HG03095 (cell line): ENCODE measurements at regions not wholly inside any gene's neighbourhood (a gene's known extent, or its start where the extent isn't known, plus 50 kb on each side); places are given as distances from the start of the nearest gene placed in this dataset.

Experiments
- ATAC-seq: cut with Tn5 transposase; IDR thresholded peaks from one replicate; pipeline ENCODE4 v1.9.1; 2021; ENCODE audit warnings: moderate library complexity; ENCODE audit not compliant: unreplicated experiment

DNA sequence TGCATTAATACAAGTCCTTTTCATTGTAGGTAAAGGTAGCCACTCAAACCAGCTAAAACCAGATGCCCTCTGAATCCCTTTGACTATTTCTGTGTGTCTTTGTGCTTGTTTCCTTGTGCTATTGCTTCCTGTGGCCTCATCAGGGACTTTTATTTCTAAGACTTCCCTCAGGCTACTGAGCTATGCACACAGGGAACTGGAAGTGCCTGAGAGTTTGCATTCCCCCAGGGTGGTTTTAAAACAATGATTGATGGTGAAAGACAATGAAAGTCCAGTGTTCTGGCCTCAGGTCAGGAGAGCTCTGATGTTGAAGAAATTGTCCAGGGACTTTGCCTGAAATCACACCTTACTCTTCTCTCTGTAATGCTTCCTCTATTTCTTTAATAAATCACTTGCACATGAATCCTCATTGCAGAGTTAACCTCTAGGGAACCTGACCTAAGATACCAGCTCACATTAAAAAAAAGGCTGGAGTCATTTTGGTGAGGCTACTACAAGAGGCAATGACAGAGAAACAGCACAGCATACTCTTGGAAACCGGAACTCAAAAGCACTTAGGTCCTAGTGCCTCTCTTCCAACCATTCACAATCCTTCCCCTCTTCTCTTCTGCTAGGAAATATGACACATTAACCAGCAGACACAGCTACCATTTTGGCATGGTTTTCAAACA lies 158.1 kb upstream of the NREP start:
- ATAC-seq = no peak

DNA sequence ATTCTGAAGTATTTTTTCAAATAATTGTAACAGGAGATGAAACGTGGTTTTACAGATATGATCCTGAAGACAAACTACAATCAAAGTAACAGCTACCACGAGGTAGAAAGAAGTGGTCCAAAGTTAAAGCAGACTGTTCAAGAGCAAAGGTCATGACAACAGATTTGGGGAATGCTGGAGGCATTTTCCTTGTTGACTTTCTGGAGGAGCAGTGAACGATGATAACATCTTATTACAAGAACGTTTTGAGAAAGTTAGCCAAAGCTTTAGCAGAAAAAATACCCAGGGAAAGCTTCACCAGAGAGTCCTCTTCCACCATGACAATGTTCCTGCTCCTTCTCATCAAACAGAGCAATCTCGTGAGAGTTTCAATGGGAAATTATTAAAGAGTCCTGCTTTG lies 145.4 kb upstream of the NREP start:
- ATAC-seq = no peak

DNA sequence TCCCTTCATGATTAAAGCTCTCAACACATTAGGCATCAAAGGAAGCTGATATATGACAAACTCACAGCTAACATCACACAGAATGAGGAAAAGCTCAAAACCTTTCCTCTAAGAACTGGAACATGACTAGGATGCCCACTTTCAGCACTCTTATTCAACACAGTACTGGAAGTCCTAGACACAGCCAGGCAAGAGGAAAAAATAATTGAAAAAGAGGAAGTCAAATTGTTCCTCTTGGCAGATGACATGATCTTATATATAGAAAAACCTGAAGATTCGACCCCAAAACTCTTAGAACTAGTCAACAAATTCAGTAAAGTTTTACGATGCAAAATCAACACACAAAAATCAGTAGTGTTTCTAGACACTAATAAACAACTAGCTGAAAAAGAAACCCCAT lies 144.3 kb upstream of the NREP start:
- ATAC-seq = no peak

DNA sequence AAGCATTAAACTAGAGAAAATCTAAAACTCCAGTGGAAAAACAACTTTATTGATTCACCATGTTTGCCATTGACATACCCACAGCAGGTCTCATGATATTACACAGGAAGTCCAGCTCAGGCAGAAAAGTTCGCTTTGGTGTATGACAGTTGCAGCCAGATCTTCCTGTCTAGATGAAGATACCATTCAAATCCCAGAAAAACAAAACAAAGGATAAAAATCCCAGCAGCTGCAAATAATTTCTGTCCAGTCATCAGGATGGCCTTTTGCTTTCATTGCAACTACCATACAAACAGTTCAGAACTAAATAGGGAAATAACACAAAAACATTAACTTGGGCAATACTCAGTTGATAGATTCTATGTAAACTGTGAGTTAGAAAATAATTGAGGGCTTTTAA lies 136.0 kb upstream of the NREP start:
- ATAC-seq = no peak

DNA sequence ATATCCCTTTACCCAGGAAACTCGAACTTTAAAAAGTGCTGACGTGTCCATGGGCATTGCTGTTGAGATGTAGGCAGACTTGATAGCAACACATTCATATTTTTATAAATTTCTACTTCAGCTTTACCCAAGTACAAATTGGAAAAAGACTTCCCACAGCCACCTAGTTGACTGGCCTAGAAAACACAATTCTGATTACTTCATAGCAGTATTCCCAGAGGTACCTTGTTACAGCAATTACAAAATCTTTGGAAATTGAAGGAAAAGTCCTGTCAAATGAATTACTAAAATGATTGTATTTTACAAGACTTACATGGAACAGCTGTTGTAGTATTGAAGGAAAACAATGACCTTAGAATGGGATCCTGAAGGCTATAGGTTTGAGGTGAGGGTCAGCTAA lies 130.7 kb upstream of the NREP start:
- no peak for ATAC-seq

DNA sequence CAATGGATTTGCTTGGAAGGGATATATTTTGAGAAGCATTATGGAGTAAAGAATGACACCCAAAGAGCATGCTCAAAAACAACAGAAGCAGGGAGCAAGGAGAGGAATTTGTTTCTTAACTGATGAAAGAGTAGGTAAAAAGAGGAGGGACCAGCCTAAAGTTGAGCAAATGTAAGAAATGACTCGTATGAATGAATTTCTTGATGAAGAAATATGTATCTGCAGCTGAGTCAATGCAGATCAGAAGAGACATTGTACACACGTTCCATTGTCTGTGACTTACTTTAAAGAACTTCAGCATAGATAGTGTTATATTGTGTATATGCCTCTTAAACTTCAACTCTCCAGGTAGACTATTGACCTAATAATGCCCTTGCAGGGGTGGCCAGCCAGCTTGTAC lies 112.7 kb upstream of the NREP start:
- ATAC-seq = no peak

DNA sequence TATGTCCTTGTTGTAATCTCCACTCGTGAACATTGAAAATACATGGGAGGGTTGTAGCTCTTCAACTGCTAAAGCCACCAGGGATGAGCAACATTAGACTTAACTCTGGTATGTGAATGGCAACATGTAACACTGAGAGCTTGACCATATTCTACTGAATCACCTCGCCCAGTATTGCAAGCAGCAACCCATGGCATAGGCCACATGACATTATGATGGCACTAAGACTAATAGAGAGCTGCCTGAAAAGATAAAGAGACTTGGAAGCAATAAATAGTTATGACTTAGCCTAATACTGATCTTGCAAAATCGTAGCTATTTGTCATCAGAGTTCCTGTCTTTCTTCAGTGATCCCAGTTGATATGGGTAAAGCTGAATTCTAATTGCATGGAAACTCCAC lies 108.4 kb upstream of the NREP start:
- ATAC-seq = no peak

DNA sequence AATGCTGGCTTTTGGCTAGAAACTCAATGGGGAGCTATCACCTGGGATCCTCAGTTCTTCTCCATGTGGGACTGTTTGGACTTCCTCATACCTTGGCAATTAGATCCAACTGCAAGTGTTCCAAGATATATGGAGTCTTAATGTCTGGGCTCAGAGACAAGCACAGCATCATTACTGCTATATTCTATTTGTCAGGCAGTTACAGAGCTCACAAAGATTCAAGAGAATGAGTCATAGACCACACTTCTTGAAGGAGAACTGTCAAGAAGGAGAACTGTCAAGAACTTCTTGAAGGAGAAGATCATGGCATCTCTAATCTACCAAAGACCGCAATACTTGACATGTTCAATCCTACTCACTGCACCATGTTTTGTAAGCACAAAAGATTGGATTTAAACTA lies 106.8 kb upstream of the NREP start:
- ATAC-seq = no peak

DNA sequence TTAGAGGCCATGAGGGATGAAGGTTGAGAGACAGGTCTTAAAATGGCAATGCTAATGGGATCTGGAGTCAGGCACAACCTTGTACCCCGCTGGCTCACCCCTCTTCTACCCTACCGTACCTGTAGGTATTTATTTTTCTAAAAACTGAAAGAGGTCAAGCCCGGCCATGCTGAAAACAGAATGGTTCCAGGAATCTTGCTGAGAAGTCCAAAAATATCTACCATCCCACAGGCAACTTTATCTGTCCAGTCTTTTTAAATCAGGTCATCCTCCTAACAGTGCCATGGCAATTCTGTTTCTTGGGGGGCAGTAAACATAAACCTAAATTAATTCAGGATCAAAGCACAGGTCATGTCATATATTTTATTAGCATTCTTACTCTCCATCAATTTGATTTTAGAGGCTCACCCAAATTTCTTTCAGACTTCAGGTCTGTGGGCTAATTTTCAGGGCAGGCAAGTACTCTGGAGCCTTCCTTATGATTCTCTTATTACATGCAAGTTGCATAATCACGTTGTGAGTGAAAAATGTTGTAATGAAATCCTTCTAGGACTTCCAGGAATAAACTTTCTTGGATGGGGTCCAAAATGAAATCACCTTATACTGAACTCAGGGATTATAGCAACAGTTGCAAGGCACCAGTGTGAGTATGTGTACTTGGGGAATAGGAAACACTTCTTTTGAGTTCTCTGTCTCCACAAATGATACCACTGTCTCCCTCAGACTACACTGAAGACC lies 102.7 kb upstream of the NREP start:
- no peak for ATAC-seq

DNA sequence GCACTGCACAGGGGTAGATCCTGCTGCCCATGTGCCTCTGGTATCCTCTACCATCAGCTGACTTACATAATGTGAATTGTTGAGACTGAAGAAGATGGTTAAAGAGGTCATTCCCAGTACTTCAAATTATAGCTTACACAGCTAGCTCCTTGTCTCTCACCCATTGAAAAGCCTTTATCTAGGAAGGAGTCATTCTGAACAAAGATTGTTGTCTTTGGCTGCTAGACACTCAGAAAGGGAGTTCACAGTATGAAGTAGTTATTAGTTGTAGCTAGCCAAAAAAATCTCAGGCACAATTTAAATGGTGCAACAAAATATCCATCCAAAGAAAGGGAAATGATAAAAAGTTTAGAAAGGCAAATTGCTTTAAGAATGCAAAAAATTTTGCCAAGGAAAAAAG lies 102.0 kb upstream of the NREP start:
- ATAC-seq = no peak

DNA sequence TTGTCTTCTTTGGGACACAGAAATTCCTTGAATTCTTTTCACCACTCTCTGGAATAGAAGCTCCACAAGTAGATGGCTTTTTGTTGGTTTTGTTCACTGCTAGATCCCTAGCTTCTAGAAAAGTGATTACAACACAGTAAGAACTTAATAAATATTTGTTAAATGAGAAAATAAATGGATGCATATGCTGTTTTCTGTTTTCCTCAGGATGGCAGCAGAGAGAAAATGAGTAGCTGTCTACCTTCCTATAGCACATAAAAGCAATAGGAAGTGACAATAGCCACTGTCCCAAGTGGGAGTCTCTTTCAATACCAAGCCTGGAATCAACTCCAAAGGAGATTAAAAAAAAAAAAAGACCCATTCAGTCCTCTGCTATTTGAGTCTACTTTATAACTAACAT lies 100.6 kb upstream of the NREP start:
- no peak for ATAC-seq

DNA sequence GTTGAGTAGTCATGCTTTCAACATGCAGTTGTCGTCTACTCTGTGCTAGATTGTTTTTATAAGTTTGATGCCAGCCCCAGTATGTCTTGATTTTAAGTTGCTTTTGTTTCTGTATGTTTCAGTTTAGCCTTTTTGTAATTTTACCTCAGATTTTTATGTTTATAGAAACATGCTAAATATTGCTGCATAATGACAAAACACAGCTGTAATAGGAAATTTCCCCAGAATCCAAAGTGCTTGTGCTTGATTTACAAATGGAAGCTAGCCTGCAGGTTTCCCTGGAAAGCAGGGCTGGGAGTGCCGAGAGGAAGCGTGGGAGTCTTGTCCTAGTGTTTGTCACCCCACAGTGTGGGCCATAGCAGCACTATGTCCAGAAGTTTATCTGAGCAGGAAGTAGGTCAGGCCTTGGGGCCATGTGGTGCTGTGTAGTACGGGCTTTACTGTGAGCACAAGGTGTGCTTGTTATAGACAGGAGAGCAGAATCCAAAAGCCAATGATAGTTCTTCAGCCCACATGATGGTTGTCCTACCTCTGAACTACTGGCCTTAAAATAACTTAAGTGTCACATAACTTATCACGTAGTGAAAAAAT lies 100.0 kb upstream of the NREP start:
- ATAC-seq = no peak

DNA sequence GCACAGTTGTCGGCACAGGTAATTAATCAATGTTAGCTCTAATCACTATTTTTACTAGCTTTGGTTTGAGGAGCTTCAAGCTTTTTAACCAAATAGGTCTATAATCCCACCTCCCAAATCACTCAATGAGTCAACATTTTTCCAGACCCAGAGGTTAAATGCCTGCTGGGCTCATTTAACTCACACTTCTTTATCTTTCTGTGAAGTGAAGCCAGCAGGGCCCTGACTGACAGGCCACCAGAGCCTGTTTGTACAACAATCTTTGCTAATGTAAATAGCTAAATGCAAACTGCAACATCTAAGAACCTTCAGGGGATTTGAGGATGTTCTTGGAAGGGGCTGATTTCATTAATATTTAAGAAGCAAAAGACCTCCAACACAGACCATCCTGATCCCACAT lies 98.4 kb upstream of the NREP start:
- ATAC-seq = no peak

DNA sequence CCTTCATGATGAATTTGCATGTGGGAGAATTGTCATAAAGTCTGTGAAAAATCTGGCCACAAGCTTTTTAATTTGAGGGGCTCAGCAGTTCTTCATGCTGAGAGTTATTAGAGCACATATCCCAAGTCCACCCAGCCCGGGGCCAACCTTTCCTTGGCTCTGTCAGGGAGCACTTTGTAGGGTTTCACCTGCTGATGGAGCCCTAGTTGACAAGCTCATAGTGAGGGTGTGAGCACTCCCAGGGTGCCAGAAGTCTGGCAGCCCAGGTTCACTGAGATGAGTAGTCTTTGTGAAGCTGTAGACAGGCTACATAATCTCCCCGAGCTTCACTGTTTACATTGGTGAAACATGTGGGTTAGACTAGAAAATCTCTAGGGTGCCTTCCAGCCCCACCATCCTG lies 97.2 kb upstream of the NREP start:
- no peak for ATAC-seq

DNA sequence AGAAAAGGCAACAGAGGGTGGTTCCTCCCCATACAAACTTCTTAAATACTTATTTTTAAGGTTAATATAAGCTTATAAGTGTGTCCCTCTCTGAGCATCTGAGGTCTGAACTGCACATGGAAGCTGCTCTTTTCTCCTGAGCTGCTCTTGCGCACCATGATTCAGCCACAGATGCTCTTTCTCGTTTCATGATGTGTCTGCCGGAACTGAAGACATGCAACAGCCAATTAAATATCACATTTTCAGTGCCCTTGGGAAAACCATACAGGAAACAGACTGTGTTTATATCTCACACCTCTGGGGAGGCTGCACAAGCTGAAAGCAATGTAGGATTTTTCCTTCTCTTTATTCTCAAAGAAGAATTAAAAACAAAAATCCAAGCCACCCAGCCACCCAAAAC lies 96.8 kb upstream of the NREP start:
- ATAC-seq = peak; percentile 72

DNA sequence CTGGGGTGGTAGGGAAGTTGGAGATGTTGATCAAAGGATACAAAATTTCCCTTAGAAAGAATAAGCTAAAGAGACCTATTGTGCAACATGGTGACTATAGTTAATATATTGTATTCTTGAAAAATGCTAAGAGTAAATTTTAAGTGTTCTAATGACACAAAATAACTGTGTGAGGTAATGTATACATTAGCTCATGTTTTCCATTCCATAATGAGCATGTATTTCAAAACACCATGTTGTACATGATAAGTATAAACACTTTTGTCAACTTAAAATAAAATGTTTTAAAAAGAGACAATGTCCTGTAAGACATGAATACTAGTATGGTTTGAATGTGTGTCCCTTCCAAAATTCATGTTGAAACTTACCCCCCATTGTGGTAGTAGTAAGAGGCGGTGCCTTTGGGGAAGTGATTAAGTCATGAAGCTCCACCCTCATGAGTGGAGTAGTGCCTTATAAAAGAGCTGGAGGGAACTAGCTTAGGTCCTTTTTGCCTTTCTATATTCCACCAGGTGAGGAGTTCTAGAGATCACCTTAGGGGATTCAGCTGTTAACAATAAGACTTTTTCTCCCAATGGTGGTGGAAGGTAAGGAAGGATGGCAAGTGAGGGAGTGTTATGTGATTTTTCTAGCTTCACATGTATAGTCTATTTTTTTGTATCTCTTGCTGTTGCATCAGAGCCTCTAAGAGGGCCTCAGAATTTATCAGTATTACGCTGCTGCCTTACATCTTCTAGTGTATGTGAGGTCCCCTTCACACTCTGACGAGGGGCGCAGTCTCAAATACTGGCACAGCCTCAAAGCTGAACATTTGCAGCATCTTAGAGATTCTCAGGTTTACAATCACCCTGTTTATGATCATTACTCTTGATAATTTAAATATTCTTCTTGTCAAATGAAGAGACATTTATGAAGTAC lies 94.9 kb upstream of the NREP start:
- ATAC-seq = no peak

DNA sequence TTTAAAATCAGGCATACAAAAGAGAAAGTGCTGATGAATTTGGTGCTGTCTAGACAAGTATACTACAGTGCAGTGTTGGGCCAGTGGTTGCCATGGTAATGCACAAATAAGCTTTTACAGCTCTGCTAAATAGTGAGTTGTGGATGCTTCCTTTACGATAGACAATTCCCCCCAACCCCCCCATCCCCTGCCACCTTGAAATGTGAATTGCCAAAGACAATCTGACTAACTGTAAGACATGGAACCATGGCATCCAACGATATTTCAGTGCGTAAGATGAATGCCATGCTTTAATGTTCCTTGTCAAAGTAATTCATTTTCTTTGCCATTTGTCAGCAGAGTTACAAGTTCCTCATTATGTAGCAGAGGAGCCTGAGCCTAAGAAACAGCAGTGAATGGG lies 91.5 kb upstream of the NREP start:
- no peak for ATAC-seq

DNA sequence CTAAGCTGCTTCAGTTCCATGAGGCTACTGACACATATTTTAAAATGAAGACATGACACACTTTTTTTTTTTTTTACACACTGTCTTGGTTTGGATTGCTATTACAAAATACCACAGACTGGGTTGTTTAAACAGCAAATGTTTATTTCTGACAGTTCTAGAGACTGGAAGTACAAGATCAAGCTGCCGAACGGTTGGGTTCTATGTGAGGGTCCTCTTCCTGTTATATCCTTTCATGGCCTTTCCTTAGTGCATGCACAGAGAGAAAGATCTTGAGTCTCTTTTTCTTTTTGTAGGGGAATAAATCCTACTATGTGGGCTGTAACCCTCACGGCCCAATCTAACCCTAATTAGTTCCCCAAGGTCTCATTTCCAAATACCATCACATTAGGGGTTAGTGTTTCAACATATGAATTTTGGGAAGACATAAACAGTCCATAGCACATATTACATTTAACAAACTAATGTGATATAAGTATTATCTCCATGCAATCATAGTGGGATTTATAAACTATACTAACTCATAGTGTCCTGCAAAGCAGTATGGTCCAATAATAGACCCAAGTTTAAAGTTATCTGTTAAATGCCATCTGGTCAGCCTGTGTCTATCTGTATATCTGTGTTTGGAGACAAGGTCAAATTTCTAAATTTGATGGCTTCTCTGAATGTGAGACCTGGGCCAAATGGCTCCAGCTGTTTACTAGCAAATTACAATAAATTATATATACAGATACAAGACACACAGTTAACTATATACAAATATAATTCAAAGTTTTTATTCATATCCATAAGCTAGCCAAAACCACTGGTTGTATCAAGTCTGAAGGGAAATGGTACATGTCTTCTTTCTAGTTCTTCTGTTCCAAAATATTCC lies 90.3 kb upstream of the NREP start:
- no peak for ATAC-seq

DNA sequence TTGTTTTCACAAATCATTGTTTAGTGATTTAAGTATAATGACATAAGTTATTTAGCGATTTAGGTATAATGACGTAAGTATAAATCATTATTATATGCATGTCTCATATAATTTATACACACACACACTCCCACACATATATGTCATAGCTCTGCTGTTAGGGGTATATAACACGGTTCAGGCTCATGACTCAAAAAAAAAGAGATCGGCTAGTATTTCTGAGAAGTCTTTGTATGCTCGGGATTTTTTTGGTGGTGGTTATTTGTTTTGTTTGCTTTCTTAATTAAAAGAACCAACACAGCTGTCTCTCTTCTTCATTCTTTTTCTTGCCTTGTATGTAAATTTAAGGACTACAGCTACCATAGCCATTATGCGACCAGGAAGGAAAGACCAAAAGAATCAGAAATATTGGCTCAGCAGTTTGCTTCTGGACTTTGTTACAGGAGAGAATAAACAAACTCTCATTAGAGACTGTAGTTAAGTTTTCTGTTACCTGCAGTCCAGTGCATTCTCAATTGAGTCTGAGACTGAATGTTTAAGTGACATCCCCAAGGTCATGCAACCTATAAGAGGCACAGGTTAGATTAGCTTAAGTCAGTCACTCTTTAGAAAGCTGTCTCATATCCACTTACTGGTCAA lies 83.2 kb upstream of the NREP start:
- ATAC-seq = no peak

DNA sequence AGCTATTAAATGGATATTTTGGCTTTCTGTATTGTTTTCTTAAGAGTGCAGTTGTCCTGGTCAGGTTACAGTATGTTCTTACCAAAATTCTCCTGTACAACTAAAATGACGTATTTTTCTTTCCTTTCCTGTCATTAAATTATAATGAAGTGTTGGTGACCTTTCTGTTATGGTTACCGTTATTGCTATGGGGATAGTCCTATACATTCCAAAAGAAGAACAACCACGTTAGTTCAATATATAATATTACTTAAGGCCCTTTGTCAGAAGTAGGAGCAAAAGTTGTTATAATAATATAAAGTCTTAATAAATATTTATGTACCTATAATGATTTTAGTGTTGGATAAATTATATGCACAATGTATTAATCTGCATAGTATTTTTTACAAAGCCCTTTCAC lies 82.4 kb upstream of the NREP start:
- no peak for ATAC-seq
